ENCODE measurements at regions not wholly inside any gene's neighbourhood (a gene's known extent, or its start where the extent isn't known, plus 50 kb on each side); places are given as distances from the start of the nearest gene placed in this dataset.

DNA sequence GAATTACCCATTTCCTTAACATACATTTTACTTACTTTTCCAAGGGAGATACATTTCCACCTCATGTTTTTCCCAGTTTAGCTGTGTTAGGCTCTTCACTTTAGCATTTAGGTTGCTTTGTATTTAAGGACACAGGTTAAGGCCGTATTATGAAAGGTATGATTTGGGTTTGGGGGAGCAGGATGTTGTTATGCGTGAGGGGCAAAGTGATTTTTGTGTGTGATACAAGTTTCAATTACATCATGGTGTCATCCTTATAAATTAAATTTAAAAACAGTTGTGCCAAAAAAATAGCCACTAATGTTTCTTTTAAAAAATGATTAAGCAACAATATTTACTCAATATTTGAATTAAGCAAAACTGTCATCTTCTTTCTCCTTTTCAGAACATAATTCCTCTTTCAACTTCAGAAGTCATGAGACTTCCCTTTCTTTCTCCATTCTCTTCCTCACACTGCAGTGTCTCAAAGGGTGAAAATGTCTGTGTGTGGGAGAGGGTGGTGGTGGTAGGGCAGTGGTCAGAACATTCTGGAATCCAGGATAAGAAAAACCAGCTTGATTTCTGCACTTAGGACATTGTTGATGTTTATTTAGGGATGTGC is 126.2 kb downstream of the KCNRG start:
- Mint-ChIP-seq H3K36me3 (ENCODE audit: low read depth) (no peaks in the 10 kb centered on the region), H3K4me1 (peaks cover 15% of the 10 kb centered on the region), H3K27ac (no peak overlapping the region), H3K9me3 (no peaks in the 10 kb centered on the region), H3K4me3 (no peak overlapping the region), H3K27me3 (ENCODE audit: low read depth, poor library complexity) (peaks cover 28% of the 10 kb centered on the region)
- TF ChIP-seq, protein P1, sequence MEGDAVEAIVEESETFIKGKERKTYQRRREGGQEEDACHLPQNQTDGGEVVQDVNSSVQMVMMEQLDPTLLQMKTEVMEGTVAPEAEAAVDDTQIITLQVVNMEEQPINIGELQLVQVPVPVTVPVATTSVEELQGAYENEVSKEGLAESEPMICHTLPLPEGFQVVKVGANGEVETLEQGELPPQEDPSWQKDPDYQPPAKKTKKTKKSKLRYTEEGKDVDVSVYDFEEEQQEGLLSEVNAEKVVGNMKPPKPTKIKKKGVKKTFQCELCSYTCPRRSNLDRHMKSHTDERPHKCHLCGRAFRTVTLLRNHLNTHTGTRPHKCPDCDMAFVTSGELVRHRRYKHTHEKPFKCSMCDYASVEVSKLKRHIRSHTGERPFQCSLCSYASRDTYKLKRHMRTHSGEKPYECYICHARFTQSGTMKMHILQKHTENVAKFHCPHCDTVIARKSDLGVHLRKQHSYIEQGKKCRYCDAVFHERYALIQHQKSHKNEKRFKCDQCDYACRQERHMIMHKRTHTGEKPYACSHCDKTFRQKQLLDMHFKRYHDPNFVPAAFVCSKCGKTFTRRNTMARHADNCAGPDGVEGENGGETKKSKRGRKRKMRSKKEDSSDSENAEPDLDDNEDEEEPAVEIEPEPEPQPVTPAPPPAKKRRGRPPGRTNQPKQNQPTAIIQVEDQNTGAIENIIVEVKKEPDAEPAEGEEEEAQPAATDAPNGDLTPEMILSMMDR (IDR thresholded peaks at IDR 0.05), result no peak
- DNase-seq, result no peak

DNA sequence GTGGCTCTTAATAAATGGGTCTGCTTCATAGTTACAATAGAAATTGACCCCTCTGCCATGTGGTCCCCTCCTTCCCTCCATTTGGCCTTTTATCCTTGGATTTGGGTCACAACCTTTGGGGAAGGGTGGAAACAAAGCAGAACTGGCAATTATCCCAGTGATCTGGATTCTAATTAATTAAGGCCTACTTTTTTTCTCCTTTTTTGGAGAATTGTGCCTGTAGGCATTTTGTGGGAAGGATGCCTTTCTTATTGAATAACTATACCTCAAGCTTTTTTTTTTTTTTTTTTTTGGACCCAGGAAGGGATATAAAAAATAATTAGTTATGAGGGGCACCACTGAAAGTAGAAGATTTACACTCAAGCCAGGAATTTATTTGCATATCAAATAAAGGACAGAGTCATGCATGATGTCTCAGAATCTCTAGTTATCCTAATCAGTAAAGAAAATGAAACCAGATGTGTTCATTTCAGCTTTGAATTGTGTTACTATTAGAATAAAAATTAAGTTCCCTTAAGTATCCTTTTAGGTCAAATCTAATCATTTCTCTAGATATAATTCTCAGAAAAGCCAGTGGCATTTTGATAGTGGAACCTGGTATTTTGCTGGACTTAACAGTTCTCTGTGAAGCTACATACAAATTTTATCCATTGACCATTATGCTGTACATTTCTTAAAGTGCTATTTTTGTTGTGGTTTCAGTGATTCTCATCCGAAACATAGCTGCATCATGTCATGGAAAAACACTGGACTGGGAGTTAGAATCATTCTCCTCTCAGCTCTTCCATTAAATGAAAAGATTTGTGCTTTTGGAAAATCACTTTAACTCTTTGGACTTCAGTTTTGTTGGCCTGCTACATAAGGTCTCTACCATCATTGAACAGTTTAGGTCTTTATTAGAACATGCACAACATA is 129.3 kb downstream of the KCNRG start:
- Mint-ChIP-seq H3K9me3 (no peaks in the 10 kb centered on the region), H3K36me3 (ENCODE audit: low read depth) (no peaks in the 10 kb centered on the region), H3K4me1 (peaks cover 25% of the 10 kb centered on the region), H3K4me3 (no peak overlapping the region), H3K27me3 (ENCODE audit: low read depth, poor library complexity) (peaks cover 16% of the 10 kb centered on the region), H3K27ac (no peak overlapping the region)
- no peak for DNase-seq
- TF ChIP-seq, protein P1 (IDR thresholded peaks at IDR 0.05), result no peak

DNA sequence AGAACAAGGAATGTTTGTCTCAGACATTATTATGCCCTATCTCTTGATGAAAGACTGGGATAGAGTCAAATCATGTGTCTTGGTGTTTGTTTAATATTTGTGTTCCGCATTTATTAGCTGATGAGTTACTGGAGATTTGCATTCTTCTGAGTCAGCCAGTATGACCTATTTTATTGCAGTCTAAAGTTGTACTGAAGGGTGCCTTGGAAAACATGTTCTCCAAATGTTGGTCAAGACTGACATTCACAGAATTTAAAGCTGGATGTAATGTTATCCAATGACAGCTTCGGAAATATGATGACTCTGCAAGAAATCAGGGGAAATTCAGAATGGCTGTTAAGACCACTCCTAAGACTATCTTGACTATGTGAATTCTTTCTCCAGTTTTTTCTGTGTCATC is 134.0 kb downstream of the KCNRG start:
- Mint-ChIP-seq H3K27me3 (ENCODE audit: low read depth, poor library complexity) (no peaks in the 10 kb centered on the region), H3K4me3 (no peak overlapping the region), H3K4me1 (peaks cover 27% of the 10 kb centered on the region), H3K9me3 (no peaks in the 10 kb centered on the region), H3K36me3 (ENCODE audit: low read depth) (no peaks in the 10 kb centered on the region), H3K27ac (no peak overlapping the region)
- DNase-seq, result no peak
- TF ChIP-seq, protein P1 (IDR thresholded peaks at IDR 0.05), result no peak

DNA sequence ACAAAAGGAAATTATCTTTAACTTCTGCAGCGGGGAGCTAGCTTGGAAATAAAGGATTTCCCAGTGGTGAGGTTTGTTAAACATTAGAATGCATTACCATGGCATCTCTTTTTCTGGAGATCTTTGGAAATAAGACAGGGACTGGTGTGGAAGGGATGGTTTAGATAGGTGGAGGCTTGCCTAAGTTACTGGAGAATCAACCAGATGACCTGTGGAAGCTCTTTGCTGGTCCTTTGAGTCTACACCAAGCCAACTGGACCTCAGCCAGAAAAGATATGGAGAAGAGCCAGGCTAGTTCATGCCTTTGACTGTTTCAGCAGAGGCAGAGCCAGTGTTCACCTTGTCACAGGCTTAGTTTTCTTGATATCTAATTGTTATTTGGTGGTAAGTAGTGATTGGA is 134.7 kb downstream of the KCNRG start:
- Mint-ChIP-seq H3K27me3 (ENCODE audit: low read depth, poor library complexity) (no peaks in the 10 kb centered on the region), H3K4me1 (peaks cover 27% of the 10 kb centered on the region), H3K27ac (no peak overlapping the region), H3K36me3 (ENCODE audit: low read depth) (no peaks in the 10 kb centered on the region), H3K4me3 (no peak overlapping the region), H3K9me3 (no peaks in the 10 kb centered on the region)
- TF ChIP-seq, protein P1 (IDR thresholded peaks at IDR 0.05), result no peak
- no peak for DNase-seq

DNA sequence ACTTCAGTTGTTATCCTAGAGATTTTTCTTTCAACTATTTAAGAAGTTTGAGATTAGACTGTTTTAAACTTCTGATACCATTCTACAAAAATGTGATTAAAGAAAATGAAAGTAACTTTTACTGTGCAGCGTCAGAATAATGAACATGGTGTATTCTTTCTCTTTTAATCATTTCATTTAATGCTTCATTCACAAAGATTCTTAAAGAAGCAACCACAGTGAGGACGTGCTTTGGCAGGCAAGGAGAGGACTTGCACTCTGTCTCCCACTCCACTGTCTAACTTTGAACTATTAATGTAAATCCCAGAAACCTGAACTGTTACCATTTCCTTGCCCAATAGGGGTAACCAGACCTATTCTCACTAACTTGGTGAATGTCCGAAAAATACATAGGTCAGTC is 137.0 kb downstream of the KCNRG start:
- no peak for DNase-seq
- Mint-ChIP-seq H3K27ac (no peak overlapping the region), H3K36me3 (ENCODE audit: low read depth) (no peaks in the 10 kb centered on the region), H3K4me1 (peaks cover 44% of the 10 kb centered on the region), H3K9me3 (no peaks in the 10 kb centered on the region), H3K4me3 (no peak overlapping the region), H3K27me3 (ENCODE audit: low read depth, poor library complexity) (no peaks in the 10 kb centered on the region)
- TF ChIP-seq, protein P1 (IDR thresholded peaks at IDR 0.05), result no peak

Measured in nephron progenitor cell (in vitro differentiated cells).